B cell (primary cell): ENCODE measurements at regions not wholly inside any gene's neighbourhood (a gene's known extent, or its start where the extent isn't known, plus 50 kb on each side); places are given as distances from the start of the nearest gene placed in this dataset.

Experiments
- ATAC-seq: fragments of 200-7000 bp; cut with Tn5 transposase; one replicate; pipeline ENCODE4 v1.10.0; 2021; ENCODE audit warnings: low read depth, mild to moderate bottlenecking, moderate number of reproducible peaks, moderate library complexity
- CTCF ChIA-PET: fragments of 350-600 bp; sonication (Branson Sonifier 250); formaldehyde crosslinking; loops from one replicate; lab custom pipeline; 2021; ENCODE audit warnings: antibody characterized with exemption, inconsistent platforms; lab: Charles Lee
- POLR2A ChIA-PET: fragments of 350-600 bp; sonication (Branson Sonifier 250); formaldehyde crosslinking; loops from one replicate; lab custom pipeline; 2021; ENCODE audit warnings: antibody characterized with exemption; lab: Charles Lee
- DNase-seq: peaks from one replicate; pipeline ENCODE4 v3.0.0; 2013
- H2AFZ ChIP-seq: 2 replicates; pipeline ENCODE4 v1.6.1; 2012; ENCODE audit warnings: mild to moderate bottlenecking, low read depth, low read length; ENCODE audit not compliant: insufficient read depth, poor library complexity, severe bottlenecking
- H3K27ac ChIP-seq, 2 donors: 1 replicate in 1 of 2; 2 replicates in 1 of 2; pipeline ENCODE4 v1.5.1; 2012 to 2013; ENCODE audit warnings: low read length in 2 of 2, mild to moderate bottlenecking in 2 of 2, moderate library complexity in 1 of 2
- H3K27me3 ChIP-seq, 4 experiments: fragments of 200-600 bp in 1 of 4; sonication (generic) in 1 of 4; replicated peaks in 1 of 4; 1 replicate in 2 of 4; 2 replicates in 2 of 4; pipeline versions ENCODE4 v1.6.1 to v1.7.0; 2013 to 2016; ENCODE audit warnings: low read length in 3 of 4, mild to moderate bottlenecking in 2 of 4, mixed read lengths in 1 of 4, moderate library complexity in 1 of 4; ENCODE audit not compliant: insufficient read depth in 4 of 4, control insufficient read depth in 3 of 4; ENCODE audit errors: control extremely low read depth in 1 of 4
- H3K36me3 ChIP-seq, 2 experiments: replicated peaks in 1 of 2; 1 replicate in 1 of 2; 2 replicates in 1 of 2; pipeline versions ENCODE4 v1.6.1 to v1.7.1; 2013; ENCODE audit warnings: low read length in 1 of 2; ENCODE audit not compliant: insufficient read depth in 2 of 2, control insufficient read depth in 1 of 2; ENCODE audit errors: control extremely low read depth in 1 of 2, extremely low read depth in 1 of 2
- H3K4me1 ChIP-seq, 2 donors: fragments of 200-600 bp in 1 of 2; sonication (generic) in 1 of 2; 1 replicate in 1 of 2; 2 replicates in 1 of 2; pipeline versions ENCODE4 v1.5.1 to v1.6.1; 2013 to 2017; ENCODE audit warnings: low read length in 2 of 2; ENCODE audit not compliant: control insufficient read depth in 2 of 2, insufficient read depth in 2 of 2
- H3K4me2 ChIP-seq: replicated peaks from 2 replicates; pipeline ENCODE3; 2012; ENCODE audit warnings: mild to moderate bottlenecking, low read depth, low read length; ENCODE audit not compliant: poor library complexity, severe bottlenecking
- H3K4me3 ChIP-seq, 5 experiments: fragments of 200-600 bp in 1 of 5; sonication (generic) in 1 of 5; 1 replicate in 3 of 5; 2 replicates in 2 of 5; pipeline versions ENCODE4 v1.5.1 to v1.7.0; 2011 to 2016; ENCODE audit warnings: low read length in 4 of 5, mild to moderate bottlenecking in 4 of 5, low read depth in 2 of 5, control low read depth in 1 of 5, moderate library complexity in 1 of 5; ENCODE audit not compliant: insufficient read depth in 1 of 5; ENCODE audit errors: control extremely low read depth in 1 of 5, extremely low read depth in 1 of 5
- H3K79me2 ChIP-seq: fragments of 200-600 bp; sonication (generic); one replicate; pipeline ENCODE4 v1.6.0; 2016; ENCODE audit warnings: low read length; ENCODE audit not compliant: control insufficient read depth, insufficient read depth
- H3K9ac ChIP-seq: fragments of 200-600 bp; sonication (generic); 2 replicates; pipeline ENCODE4 v1.6.1; 2017; ENCODE audit warnings: mild to moderate bottlenecking, low read length, moderate library complexity
- H3K9me3 ChIP-seq, 3 donors: one replicate each; pipeline versions ENCODE4 v1.6.1 to v1.7.1; 2013; ENCODE audit warnings: low read length in 2 of 3; ENCODE audit not compliant: control insufficient read depth in 2 of 3, insufficient read depth in 1 of 3; ENCODE audit errors: control extremely low read depth in 1 of 3
- H4K20me1 ChIP-seq: 2 replicates; pipeline ENCODE4 v1.6.0; 2012; ENCODE audit warnings: mild to moderate bottlenecking, low read length; ENCODE audit not compliant: insufficient read depth, control insufficient read depth, poor library complexity, severe bottlenecking
- H3K27ac Mint-ChIP-seq: one replicate; pipeline ENCODE4 v1.8.0; 2021; ENCODE audit warnings: mixed read lengths
- H3K27me3 Mint-ChIP-seq: one replicate; pipeline ENCODE4 v1.8.0; 2021; ENCODE audit warnings: mixed read lengths
- H3K4me1 Mint-ChIP-seq: one replicate; pipeline ENCODE4 v1.8.0; 2021; ENCODE audit warnings: mixed read lengths
- H3K4me3 Mint-ChIP-seq: one replicate; pipeline ENCODE4 v1.8.0; 2021; ENCODE audit warnings: mixed read lengths
- H3K9me3 Mint-ChIP-seq: one replicate; pipeline ENCODE4 v1.8.0; 2022; ENCODE audit warnings: mixed read lengths; ENCODE audit not compliant: insufficient read depth
- EZH2 ChIP-seq: IDR thresholded peaks from 2 replicates; pipeline ENCODE4 v1.6.1; 2012; ENCODE audit warnings: borderline replicate concordance, low read depth, mild to moderate bottlenecking, moderate library complexity, low read length; ENCODE audit not compliant: insufficient read depth, poor library complexity, severe bottlenecking
- WGBS: methylation state at CpG from one replicate; pipeline ENCODE4 v1.1.5; 2013; ENCODE audit warnings: missing lambda C conversion rate; ENCODE audit not compliant: insufficient coverage; 5-methylcytosine and 5-hydroxymethylcytosine counted together
- intact Hi-C: fragments of 100-400 bp; cut with micrococcal nuclease; formaldehyde crosslinking; loops from one replicate; pipeline ENCODE4 v1.10.0; 2022
- TF ChIP-seq, protein P1 (sequence below): fragments of 200-600 bp; IDR thresholded peaks from one replicate; pipeline ENCODE4 v1.8.0; 2022; ENCODE audit warnings: antibody characterized with exemption, mild to moderate bottlenecking

DNA sequence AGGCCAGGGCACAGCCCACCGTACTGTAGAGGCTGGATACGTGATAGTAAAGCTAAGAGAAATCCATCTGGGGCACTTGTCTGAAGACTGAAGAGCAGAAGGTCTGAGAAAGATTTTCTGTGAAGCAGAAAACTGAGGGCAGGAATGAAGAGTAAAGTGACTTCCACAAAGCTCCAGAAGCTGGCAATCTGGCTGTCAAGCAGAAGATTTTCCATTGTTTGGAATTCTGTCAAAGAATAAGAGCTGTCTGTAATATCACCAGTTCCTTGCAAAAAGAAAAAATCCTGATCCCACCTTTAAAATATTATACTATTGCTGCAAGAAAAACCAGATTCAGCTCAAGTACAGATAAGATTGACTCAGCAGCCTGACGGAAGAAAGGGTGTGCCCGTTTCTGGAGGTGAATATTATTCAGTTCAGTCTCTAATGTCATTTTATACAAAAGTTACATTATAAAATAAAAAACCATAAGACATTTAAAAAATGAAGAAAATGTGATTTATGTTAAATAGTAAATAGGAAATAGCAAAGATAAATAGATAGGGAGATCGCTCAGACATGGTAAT, 550.4 kb upstream of the SGO1 start:
- ATAC-seq = no peak
- ChIA-PET POLR2A (no interaction called here), CTCF (no interaction called here)
- no peaks in the 10 kb centered on the region for H3K4me1 Mint-ChIP-seq
- Histone ChIP-seq H3K27me3 (no peaks in the 10 kb centered on the region), H3K4me2 (no peak overlapping the region), H3K9ac (no peak overlapping the region), H3K4me3 (no peak overlapping the region), H3K79me2 (no peaks in the 10 kb centered on the region), H2AFZ (no peak overlapping the region), H3K27ac (no peak overlapping the region), H3K4me1 (no peaks in the 10 kb centered on the region), H3K9me3 (no peaks in the 10 kb centered on the region), H4K20me1 (no peaks in the 10 kb centered on the region), H3K36me3 (no peaks in the 10 kb centered on the region)
- WGBS = 90% methylated on average over 3 of the region's 5 CpGs
- TF ChIP-seq EZH2 = no peak
- TF ChIP-seq, protein P1, sequence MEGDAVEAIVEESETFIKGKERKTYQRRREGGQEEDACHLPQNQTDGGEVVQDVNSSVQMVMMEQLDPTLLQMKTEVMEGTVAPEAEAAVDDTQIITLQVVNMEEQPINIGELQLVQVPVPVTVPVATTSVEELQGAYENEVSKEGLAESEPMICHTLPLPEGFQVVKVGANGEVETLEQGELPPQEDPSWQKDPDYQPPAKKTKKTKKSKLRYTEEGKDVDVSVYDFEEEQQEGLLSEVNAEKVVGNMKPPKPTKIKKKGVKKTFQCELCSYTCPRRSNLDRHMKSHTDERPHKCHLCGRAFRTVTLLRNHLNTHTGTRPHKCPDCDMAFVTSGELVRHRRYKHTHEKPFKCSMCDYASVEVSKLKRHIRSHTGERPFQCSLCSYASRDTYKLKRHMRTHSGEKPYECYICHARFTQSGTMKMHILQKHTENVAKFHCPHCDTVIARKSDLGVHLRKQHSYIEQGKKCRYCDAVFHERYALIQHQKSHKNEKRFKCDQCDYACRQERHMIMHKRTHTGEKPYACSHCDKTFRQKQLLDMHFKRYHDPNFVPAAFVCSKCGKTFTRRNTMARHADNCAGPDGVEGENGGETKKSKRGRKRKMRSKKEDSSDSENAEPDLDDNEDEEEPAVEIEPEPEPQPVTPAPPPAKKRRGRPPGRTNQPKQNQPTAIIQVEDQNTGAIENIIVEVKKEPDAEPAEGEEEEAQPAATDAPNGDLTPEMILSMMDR = no peak
- H3K4me3 Mint-ChIP-seq = no peak overlapping the region
- intact Hi-C loops = no loop called here
- H3K27me3 Mint-ChIP-seq = no peaks in the 10 kb centered on the region
- H3K27ac Mint-ChIP-seq = no peak overlapping the region
- DNase-seq = no peak
- no peaks in the 10 kb centered on the region for H3K9me3 Mint-ChIP-seq

DNA sequence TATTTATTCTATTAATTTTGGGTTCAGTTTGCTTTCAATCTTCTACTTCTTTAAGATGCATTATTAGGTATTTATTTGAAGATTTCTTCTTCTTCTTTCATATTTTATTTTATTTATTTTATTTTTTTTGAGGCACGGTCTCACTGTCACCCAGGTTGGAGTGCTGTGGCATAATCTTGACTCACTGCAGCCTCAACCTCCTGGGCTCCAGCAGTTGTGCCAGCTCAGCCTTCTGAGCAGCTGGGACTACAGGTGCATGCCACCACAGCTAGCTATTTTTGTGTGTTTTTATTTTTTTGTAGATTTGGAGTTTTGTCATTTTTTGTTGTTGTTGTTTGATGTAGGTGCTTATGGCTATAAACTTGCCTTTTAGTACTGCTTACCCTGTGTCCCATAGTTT, 543.2 kb upstream of the SGO1 start:
- H3K27me3 Mint-ChIP-seq = no peaks in the 10 kb centered on the region
- H3K9me3 ChIP-seq = no peaks in the 10 kb centered on the region
- no peaks in the 10 kb centered on the region for H3K4me1 ChIP-seq
- no peaks in the 10 kb centered on the region for H3K27me3 ChIP-seq
- H3K4me3 Mint-ChIP-seq = no peak overlapping the region
- no peaks in the 10 kb centered on the region for H3K4me1 Mint-ChIP-seq
- H3K9me3 Mint-ChIP-seq = no peaks in the 10 kb centered on the region
- intact Hi-C loops = no loop called here
- no peak overlapping the region for H3K4me2 ChIP-seq
- TF ChIP-seq EZH2 = no peak
- TF ChIP-seq, protein P1 = no peak
- DNase-seq (no peak), ATAC-seq (no peak)
- H3K9ac ChIP-seq = no peak overlapping the region
- H2AFZ ChIP-seq = no peak overlapping the region
- no peaks in the 10 kb centered on the region for H3K79me2 ChIP-seq
- WGBS = no CpG with 5 or more reads among the region's 1 CpG
- ChIA-PET CTCF (no interaction called here), POLR2A (no interaction called here)
- H3K36me3 ChIP-seq = no peaks in the 10 kb centered on the region
- no peak overlapping the region for H3K27ac ChIP-seq
- no peak overlapping the region for H3K4me3 ChIP-seq
- no peaks in the 10 kb centered on the region for H4K20me1 ChIP-seq
- no peak overlapping the region for H3K27ac Mint-ChIP-seq
